Endodermal cell (in vitro differentiated cells): ENCODE measurements at regions not wholly inside any gene's neighbourhood (a gene's known extent, or its start where the extent isn't known, plus 50 kb on each side); places are given as distances from the start of the nearest gene placed in this dataset.

Experiments used
- DNase-seq: peaks from one replicate; pipeline ENCODE4 v3.0.0-alpha.2; 2017
- H3K27ac ChIP-seq: 2 replicates; pipeline ENCODE4 v1.5.1; 2013; ENCODE audit warnings: mild to moderate bottlenecking, low read depth, low read length, moderate library complexity
- H3K27me3 ChIP-seq: 2 replicates; pipeline ENCODE4 v1.6.1; 2013; ENCODE audit warnings: mild to moderate bottlenecking, low read length, moderate library complexity; ENCODE audit not compliant: insufficient read depth, control insufficient read depth, poor library complexity, severe bottlenecking
- H3K36me3 ChIP-seq: 2 replicates; pipeline ENCODE4 v1.7.0; 2013; ENCODE audit warnings: mild to moderate bottlenecking, low read length, moderate library complexity; ENCODE audit not compliant: control insufficient read depth, insufficient read depth
- H3K4me1 ChIP-seq: one replicate; pipeline ENCODE4 v1.7.0; 2013; ENCODE audit warnings: low read length; ENCODE audit not compliant: control insufficient read depth, insufficient read depth
- H3K4me3 ChIP-seq: 2 replicates; pipeline ENCODE4 v1.5.1; 2013; ENCODE audit warnings: mild to moderate bottlenecking, low read length, moderate library complexity
- H3K9ac ChIP-seq: 2 replicates; pipeline ENCODE4 v1.6.1; 2013; ENCODE audit warnings: mild to moderate bottlenecking, low read length, moderate library complexity; ENCODE audit not compliant: poor library complexity, severe bottlenecking; ENCODE audit errors: extremely low read depth
- H3K9me3 ChIP-seq: 2 replicates; pipeline ENCODE4 v1.6.1; 2013; ENCODE audit warnings: mild to moderate bottlenecking, low read length, moderate library complexity; ENCODE audit not compliant: control insufficient read depth
- H3K27ac Mint-ChIP-seq: 2 replicates; pipeline ENCODE4 v1.8.0; 2020; ENCODE audit warnings: mixed read lengths
- H3K27me3 Mint-ChIP-seq: 2 replicates; pipeline ENCODE4 v1.8.0; 2021; ENCODE audit warnings: mild to moderate bottlenecking, mixed read lengths; ENCODE audit not compliant: insufficient read depth
- H3K36me3 Mint-ChIP-seq: 2 replicates; pipeline ENCODE4 v1.8.0; 2020; ENCODE audit warnings: low read depth, mixed read lengths
- H3K4me1 Mint-ChIP-seq: 2 replicates; pipeline ENCODE4 v1.8.0; 2020; ENCODE audit warnings: mixed read lengths
- H3K4me3 Mint-ChIP-seq: 2 replicates; pipeline ENCODE4 v1.8.0; 2020; ENCODE audit warnings: mild to moderate bottlenecking, moderate library complexity, mixed read lengths
- H3K9me3 Mint-ChIP-seq: 2 replicates; pipeline ENCODE4 v1.8.0; 2020; ENCODE audit warnings: mild to moderate bottlenecking, mixed read lengths
- CTCF ChIP-seq: fragments of 200-600 bp; sonication (generic); conservative IDR thresholded peaks from 2 replicates; pipeline ENCODE4 v1.5.0; 2021; ENCODE audit warnings: antibody characterized with exemption, mild to moderate bottlenecking
- WGBS, 2 experiments: methylation state at CpG; one replicate each; pipeline versions ENCODE4 v1.1.5 to v1.1.7; 2013; ENCODE audit warnings: missing lambda C conversion rate in 2 of 2, mixed read lengths in 1 of 2; ENCODE audit not compliant: insufficient coverage in 1 of 2, insufficient read length in 1 of 2; 5-methylcytosine and 5-hydroxymethylcytosine counted together

DNA sequence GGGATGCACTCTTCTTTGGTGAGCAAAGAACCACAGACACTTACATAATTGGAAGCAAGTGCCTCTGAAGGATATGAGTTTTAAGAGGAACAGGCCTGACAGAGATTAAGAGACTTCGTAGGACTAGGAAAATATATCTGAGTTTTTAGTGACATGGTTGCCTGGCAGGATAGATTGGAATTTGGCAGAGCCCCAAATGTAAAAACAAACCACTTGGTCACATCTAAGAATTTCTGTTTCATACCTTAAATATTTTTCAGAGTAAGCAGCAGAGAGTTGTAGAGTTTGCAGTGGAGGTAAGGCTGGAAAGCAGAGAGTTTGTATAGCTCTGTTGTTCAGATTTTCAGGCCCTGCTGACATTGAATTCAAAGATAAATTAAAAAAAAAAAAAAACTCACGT, 150.1 kb upstream of the MAGEB2 start:
- no peak overlapping the region for H3K4me3 ChIP-seq
- Mint-ChIP-seq H3K27ac (no peak overlapping the region), H3K36me3 (peaks cover 27% of the 10 kb centered on the region), H3K4me3 (no peak overlapping the region), H3K27me3 (no peaks in the 10 kb centered on the region), H3K4me1 (no peaks in the 10 kb centered on the region), H3K9me3 (peaks cover 42% of the 10 kb centered on the region)
- H3K27ac ChIP-seq: no peak overlapping the region
- H3K4me1 ChIP-seq: no peaks in the 10 kb centered on the region
- 100% methylated on average over 2 of the region's 2 CpGs; no CpG with 5 or more reads in 1 of the 2 experiments for WGBS, 2 experiments
- DNase-seq: no peak
- no peak overlapping the region for H3K9ac ChIP-seq
- peaks cover 47% of the 10 kb centered on the region for H3K9me3 ChIP-seq
- H3K36me3 ChIP-seq: no peaks in the 10 kb centered on the region
- no peaks in the 10 kb centered on the region for H3K27me3 ChIP-seq
- TF ChIP-seq CTCF: no peak

GRCh38 chrX:30067677-30068076, 147.7 kb upstream of the MAGEB2 start:
- Histone ChIP-seq H3K27ac (no peak overlapping the region), H3K9ac (no peak overlapping the region), H3K4me1 (no peaks in the 10 kb centered on the region), H3K9me3 (peaks cover 48% of the 10 kb centered on the region), H3K27me3 (no peaks in the 10 kb centered on the region), H3K4me3 (peak overlapping the region; percentile 53), H3K36me3 (no peaks in the 10 kb centered on the region)
- no peak for TF ChIP-seq CTCF
- Mint-ChIP-seq H3K4me1 (no peaks in the 10 kb centered on the region), H3K27me3 (no peaks in the 10 kb centered on the region), H3K9me3 (peaks cover 46% of the 10 kb centered on the region), H3K4me3 (no peak overlapping the region), H3K36me3 (peaks cover 27% of the 10 kb centered on the region), H3K27ac (no peak overlapping the region)
- WGBS, 2 experiments: 93 to 100% methylated on average over 1 to 4 of the region's 4 CpGs
- no peak for DNase-seq

GRCh38 chrX:30085571-30085970, 129.8 kb upstream of the MAGEB2 start:
- no peak overlapping the region for H3K27ac ChIP-seq
- WGBS, 2 experiments: no CpG with 5 or more reads among the region's 1 CpG
- H3K4me3 ChIP-seq: no peak overlapping the region
- no peaks in the 10 kb centered on the region for H3K27me3 Mint-ChIP-seq
- no peak overlapping the region for H3K9ac ChIP-seq
- TF ChIP-seq CTCF: no peak
- H3K9me3 ChIP-seq: peaks cover 36% of the 10 kb centered on the region
- peaks cover 8% of the 10 kb centered on the region for H3K36me3 Mint-ChIP-seq
- no peaks in the 10 kb centered on the region for H3K4me1 ChIP-seq
- peaks cover 6% of the 10 kb centered on the region for H3K36me3 ChIP-seq
- H3K4me3 Mint-ChIP-seq: no peak overlapping the region
- H3K4me1 Mint-ChIP-seq: peaks cover 4% of the 10 kb centered on the region
- no peak for DNase-seq
- no peak overlapping the region for H3K27ac Mint-ChIP-seq
- peaks cover 34% of the 10 kb centered on the region for H3K9me3 Mint-ChIP-seq
- no peaks in the 10 kb centered on the region for H3K27me3 ChIP-seq
